ENCODE measurements at regions not wholly inside any gene's neighbourhood (a gene's known extent, or its start where the extent isn't known, plus 50 kb on each side); places are given as distances from the start of the nearest gene placed in this dataset.

GRCh38 chr10:3866332-3866731 is 81.3 kb upstream of the KLF6 start:
- no peak for DNase-seq (ENCODE audit: extremely low read depth, low read depth)

DNA sequence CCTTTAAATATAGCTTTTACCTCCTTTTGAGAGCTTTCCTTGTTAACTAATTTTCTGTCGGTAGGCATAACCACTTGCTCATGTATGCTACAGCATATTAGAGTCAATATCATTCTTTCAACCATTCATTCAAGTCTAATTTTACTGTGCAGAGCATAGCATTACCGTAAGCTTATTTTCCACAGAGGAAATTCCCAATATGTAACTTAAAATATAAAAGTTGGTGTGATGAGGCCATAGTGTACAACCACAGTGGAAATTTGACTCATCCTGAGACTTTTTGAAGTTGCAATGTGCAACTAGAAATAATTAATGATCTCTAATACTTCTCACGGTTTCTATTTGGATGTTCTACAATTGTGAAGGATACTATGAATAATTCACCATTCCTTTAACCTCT is 80.6 kb upstream of the KLF6 start:
- no peak for DNase-seq (ENCODE audit: extremely low read depth, low read depth)

GRCh38 chr10:3861795-3862194 is 76.8 kb upstream of the KLF6 start:
- DNase-seq (ENCODE audit: extremely low read depth, low read depth) = no peak

DNA sequence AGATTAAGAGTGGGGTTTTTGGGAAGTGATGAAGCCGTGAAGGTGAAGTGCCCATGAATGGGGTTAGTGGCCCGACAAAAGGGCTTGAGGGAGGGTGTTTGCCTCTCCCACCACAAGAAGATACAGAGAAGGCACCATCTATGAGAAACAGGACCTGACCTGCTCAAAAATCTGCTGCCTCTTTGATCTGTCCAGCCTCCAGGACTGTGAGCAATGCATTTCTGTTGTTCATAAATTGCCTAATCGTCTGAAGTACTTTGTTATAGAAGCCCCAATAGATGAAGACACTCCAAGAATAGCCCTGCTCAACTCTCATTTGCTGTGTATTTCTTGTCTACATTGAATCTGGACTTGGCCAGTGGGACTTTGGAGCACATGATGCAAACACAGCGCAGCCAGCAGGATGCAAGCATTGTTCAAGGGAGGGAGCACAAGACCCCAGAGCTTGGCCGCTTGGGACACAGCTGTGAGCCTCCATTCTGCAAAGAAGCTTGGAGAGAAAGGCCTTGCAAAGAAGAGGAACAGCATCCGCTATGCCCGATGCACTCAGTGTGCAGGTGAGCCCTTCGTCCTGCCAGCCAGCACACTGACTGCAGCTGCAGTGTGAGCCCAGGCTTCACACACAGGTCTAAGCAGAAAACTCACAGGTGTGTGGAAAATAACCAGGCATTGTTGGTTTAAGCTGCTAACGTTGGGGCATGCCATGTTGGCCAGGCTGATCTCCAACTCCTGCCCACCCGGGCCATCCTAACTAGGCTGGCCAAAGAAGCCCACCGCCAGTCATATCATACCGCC is 73.2 kb upstream of the KLF6 start:
- no peak for DNase-seq (ENCODE audit: extremely low read depth, low read depth)

- DNase-seq (ENCODE audit: extremely low read depth, low read depth) = no peak
Measured at GRCh38 chr10:3857318-3857717, 72.3 kb upstream of the KLF6 start.

DNA sequence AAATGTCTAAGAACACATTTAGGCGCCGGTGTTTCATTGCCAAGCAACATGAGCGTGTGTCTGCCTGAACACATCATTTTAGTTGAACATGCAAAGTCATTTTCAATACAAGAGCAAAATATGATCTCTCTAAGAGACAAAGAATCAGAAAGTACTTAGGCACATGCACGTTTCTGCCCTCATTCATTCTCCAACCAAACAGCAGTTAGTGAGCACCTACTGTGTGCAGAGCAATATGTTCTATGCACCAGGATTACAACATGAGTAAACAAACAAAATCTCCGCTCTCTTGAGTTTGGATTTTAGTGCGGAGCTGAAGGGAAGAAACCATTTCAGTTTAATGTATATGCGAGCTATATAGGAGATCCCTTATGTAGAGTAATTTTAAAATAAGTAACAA is 71.6 kb upstream of the KLF6 start:
- no peak for DNase-seq (ENCODE audit: extremely low read depth, low read depth)

GRCh38 chr10:3853547-3854303 is 68.7 kb upstream of the KLF6 start:
- DNase-seq (ENCODE audit: extremely low read depth, low read depth) = no peak

- DNase-seq (ENCODE audit: extremely low read depth, low read depth) = no peak
Measured at GRCh38 chr10:3853016-3853415, 68.0 kb upstream of the KLF6 start.

- DNase-seq (ENCODE audit: extremely low read depth, low read depth) = peak; percentile 89
Measured at GRCh38 chr10:3852147-3852904, 67.3 kb upstream of the KLF6 start.

- peak; percentile 65 for DNase-seq (ENCODE audit: extremely low read depth, low read depth)
Measured at GRCh38 chr10:3850999-3851937, 66.3 kb upstream of the KLF6 start.

DNA sequence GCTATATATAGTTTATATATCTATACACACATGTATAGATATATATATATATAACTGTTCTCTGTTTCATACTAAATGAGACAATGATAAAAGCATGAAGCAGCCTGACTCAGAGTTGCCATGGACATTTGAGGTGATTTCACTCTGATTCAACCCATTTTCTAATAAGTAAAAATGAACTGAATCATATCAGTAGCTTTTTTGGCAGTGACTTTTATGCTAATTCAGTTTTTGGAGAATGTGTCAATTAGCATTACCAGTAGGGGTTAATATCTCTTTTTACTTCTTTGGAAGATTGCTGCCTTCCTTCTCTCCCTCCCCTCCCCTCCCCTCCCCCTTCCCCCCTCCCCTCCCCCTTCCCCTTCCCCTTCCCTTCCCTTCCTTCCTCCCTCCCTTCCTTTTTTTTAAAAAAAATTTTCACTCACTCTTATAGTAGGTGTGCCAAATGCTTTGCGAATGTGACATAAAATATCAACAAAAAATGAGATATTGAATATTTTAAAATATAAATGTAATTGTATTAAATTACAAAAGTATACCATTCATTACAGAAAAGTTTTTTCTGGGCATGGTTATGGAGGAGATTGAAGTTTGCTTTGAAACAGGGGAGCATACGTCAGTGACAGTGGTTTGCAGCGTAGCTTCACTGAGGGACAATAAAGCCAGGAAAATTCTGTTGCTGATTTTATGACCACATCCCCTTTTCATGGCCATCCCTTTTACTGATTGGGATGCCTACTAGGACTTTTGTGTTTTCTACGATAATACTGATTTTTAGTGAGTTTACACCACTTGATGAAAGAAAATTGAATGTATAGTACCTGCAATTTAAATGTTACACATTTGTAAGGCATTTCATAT is 64.0 kb upstream of the KLF6 start:
- DNase-seq (ENCODE audit: extremely low read depth, low read depth) = no peak

- no peak for DNase-seq (ENCODE audit: extremely low read depth, low read depth)
Measured at GRCh38 chr10:3848005-3848774, 63.2 kb upstream of the KLF6 start.

GRCh38 chr10:3846736-3847135 is 61.7 kb upstream of the KLF6 start:
- no peak for DNase-seq (ENCODE audit: extremely low read depth, low read depth)

DNA sequence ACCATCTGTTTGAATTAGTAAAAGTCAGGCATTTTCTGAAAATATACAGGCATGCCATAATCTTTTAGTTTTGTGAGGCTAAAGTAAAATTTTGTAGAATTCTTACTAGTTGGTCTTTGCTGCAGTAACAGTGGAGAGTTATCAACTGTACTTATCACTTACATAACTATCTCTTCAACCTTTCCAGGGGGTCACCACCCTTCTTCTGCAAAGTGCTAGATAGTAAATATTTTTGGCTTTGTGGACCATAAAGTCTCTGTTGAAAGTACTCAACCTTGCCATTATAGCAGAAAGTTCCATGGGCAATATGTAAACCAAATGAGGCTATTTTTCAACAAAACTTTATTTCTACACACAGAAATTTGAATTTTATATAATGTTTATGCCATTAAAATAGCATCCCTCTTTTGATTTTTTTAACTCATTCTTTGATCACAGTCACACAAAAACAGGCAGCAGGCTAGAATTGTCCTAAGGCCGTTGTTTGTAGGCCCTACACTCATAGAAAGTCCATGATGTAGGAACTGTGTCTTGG is 59.5 kb upstream of the KLF6 start:
- no peak for DNase-seq (ENCODE audit: extremely low read depth, low read depth)

DNA sequence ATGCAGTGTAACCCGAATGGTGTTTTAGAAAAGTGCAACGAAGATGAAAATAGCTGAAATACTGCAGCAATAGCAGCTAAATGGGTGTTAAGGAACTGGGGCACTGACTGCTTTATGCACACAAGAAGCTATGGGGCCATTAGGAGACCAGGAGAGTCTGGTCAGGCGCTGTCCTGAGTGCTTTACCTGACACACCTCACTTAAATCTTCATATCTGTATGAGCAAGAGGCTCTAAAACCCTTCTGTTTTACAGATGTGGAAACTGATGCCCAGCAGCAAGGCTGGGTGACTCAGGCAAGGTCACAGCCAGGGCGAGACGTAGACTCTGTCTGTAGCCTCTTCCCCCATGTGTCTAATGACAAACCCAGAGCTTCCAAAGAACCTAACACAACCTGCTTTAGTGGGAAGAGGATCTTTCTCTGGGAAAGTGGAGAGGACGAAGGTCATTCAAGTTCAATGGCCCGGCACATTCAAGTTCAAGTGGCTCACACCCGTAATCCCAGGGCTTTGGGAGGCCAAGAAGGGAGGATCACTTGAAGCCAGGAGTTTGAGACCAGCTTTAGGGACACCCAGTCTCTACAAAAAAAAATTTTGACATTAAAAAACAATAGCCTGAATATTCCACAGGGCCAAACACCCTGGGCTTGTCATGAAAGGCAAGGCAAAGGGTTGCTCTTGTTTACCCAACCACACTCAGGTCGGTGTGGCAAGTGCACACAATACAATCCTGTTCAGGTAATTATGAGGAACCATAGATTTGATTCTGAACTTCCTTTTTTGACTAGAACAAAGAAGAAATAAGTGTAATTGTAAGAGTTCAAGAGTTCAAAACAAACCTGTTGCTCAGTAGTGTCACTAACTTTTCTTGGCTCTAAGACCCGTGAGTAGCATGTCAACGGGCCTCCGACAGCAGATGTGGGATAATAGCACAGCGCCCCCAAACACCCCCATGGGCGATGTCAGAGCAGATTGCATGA is 53.7 kb upstream of the KLF6 start:
- DNase-seq (ENCODE audit: extremely low read depth, low read depth) = no peak

GRCh38 chr10:3837647-3838459 is 52.8 kb upstream of the KLF6 start:
- DNase-seq (ENCODE audit: extremely low read depth, low read depth) = no peak

Data from NCI-H460 (cell line).